Nephron progenitor cell (in vitro differentiated cells): ENCODE measurements at regions not wholly inside any gene's neighbourhood (a gene's known extent, or its start where the extent isn't known, plus 50 kb on each side); places are given as distances from the start of the nearest gene placed in this dataset.

Experiments
- DNase-seq: peaks from one replicate; pipeline ENCODE4 v3.0.0; 2021
- H3K27ac Mint-ChIP-seq: 2 replicates; pipeline ENCODE4 v1.8.0; 2021; ENCODE audit warnings: mild to moderate bottlenecking, moderate library complexity, mixed read lengths
- H3K27me3 Mint-ChIP-seq: 2 replicates; pipeline ENCODE4 v1.8.0; 2021; ENCODE audit warnings: mild to moderate bottlenecking, low read depth, mixed read lengths; ENCODE audit not compliant: poor library complexity
- H3K36me3 Mint-ChIP-seq: 2 replicates; pipeline ENCODE4 v1.8.0; 2021; ENCODE audit warnings: low read depth, mixed read lengths
- H3K4me1 Mint-ChIP-seq: 2 replicates; pipeline ENCODE4 v1.8.0; 2021; ENCODE audit warnings: mixed read lengths
- H3K4me3 Mint-ChIP-seq: 2 replicates; pipeline ENCODE4 v1.8.0; 2021; ENCODE audit warnings: mild to moderate bottlenecking, moderate library complexity, mixed read lengths
- H3K9me3 Mint-ChIP-seq: 2 replicates; pipeline ENCODE4 v1.8.0; 2021; ENCODE audit warnings: mild to moderate bottlenecking, moderate library complexity, mixed read lengths
- TF ChIP-seq, protein P1 (sequence below): fragments of 200-600 bp; sonication (generic); IDR thresholded peaks from 2 replicates; pipeline ENCODE4 v1.5.0; 2021; ENCODE audit warnings: antibody characterized with exemption

DNA sequence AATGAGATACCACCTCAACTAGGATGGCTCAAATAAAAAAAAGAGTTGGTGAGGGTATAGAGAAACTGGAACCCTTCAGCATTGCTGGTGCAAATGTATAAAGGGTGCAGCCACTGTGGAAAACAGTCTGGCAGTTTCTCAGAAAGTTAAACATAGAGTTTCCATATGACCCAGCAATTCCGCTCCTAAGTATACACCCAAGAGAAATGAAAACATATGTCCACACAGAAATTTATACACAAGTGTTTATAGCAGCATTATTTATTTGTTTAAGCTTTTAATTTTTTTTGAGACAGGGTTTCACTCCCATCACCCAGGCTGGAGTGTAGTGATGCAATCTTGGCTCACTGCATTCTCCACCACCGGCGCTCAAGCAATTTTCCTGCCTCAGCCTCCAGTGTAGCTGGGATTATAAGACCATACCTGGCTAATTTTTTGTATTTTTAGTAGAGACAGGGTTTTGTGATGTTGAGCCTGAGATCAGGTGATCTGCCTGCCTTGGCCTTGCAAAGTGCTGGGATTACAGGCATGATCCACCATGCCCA lies 118.2 kb upstream of the KIF5B start:
- TF ChIP-seq, protein P1, sequence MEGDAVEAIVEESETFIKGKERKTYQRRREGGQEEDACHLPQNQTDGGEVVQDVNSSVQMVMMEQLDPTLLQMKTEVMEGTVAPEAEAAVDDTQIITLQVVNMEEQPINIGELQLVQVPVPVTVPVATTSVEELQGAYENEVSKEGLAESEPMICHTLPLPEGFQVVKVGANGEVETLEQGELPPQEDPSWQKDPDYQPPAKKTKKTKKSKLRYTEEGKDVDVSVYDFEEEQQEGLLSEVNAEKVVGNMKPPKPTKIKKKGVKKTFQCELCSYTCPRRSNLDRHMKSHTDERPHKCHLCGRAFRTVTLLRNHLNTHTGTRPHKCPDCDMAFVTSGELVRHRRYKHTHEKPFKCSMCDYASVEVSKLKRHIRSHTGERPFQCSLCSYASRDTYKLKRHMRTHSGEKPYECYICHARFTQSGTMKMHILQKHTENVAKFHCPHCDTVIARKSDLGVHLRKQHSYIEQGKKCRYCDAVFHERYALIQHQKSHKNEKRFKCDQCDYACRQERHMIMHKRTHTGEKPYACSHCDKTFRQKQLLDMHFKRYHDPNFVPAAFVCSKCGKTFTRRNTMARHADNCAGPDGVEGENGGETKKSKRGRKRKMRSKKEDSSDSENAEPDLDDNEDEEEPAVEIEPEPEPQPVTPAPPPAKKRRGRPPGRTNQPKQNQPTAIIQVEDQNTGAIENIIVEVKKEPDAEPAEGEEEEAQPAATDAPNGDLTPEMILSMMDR, result no peak
- no peaks in the 10 kb centered on the region for H3K9me3 Mint-ChIP-seq
- peaks cover 5% of the 10 kb centered on the region for H3K4me1 Mint-ChIP-seq
- no peak overlapping the region for H3K27ac Mint-ChIP-seq
- no peaks in the 10 kb centered on the region for H3K36me3 Mint-ChIP-seq
- no peak overlapping the region for H3K4me3 Mint-ChIP-seq
- no peak for DNase-seq
- peaks cover 6% of the 10 kb centered on the region for H3K27me3 Mint-ChIP-seq

DNA sequence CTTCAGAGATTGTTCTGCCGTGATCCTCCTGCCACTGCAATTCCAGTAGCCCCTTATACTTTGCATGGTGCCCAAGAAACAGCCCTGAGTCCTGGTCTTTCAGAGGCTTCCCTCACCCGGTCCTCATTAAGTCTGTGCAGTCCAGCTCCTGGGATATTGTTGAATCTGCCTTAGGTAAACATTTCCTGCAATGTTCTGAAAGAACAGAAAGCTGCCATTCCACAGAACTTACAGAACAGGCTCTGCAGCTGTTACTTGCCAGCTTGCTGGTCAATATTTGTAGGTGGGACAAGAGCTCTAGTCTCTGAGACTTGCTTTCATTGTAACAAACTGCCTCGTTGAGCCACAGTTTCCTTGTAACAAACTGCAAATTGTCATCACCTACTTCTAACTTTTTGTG lies 115.0 kb upstream of the KIF5B start:
- Mint-ChIP-seq H3K36me3 (no peaks in the 10 kb centered on the region), H3K4me3 (no peak overlapping the region), H3K4me1 (peaks cover 5% of the 10 kb centered on the region), H3K27ac (no peak overlapping the region), H3K27me3 (peaks cover 6% of the 10 kb centered on the region), H3K9me3 (no peaks in the 10 kb centered on the region)
- TF ChIP-seq, protein P1, result no peak
- no peak for DNase-seq

DNA sequence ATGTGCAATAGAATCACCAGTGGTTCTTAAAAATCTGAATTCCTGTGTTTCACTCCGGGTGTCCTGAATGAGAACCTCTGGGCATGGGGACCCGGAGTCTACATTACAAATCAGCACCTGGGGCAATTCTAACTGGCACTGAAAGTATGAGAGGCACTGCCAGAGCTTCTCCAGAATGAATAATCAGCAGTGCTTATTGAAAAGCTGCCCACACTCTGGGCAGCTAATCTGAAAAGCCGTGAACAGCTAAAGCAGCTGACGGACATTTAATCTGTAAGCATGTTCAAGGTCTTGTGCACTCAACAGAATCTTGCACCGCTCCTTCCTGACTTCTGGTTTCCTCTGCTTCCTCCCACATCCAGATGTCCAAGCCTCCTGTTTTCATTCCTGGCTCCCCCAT lies 113.3 kb upstream of the KIF5B start:
- no peaks in the 10 kb centered on the region for H3K9me3 Mint-ChIP-seq
- H3K27ac Mint-ChIP-seq, result no peak overlapping the region
- TF ChIP-seq, protein P1, result no peak
- H3K4me3 Mint-ChIP-seq, result no peak overlapping the region
- H3K36me3 Mint-ChIP-seq, result no peaks in the 10 kb centered on the region
- peaks cover 5% of the 10 kb centered on the region for H3K4me1 Mint-ChIP-seq
- H3K27me3 Mint-ChIP-seq, result peaks cover 6% of the 10 kb centered on the region
- no peak for DNase-seq

DNA sequence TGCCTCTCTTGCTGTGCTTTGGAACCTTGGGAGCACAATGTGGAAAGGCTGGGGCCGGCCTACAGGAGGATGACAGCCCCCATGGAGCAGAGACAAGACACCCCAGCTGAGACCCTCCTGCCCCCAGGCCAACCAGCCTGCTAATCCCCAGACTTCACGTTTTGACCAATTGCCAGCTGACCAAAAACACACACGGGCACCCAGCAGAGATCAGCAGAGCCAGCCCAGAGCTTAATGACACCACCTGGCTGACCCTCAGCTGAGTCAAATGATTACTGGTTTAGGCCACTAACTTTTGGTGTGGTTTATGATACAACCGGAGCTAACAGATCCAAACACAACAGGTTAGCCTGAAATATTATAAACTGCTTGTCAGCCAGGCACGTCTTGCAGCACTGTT lies 111.2 kb upstream of the KIF5B start:
- DNase-seq, result no peak
- Mint-ChIP-seq H3K9me3 (no peaks in the 10 kb centered on the region), H3K36me3 (no peaks in the 10 kb centered on the region), H3K27me3 (peaks cover 6% of the 10 kb centered on the region), H3K4me3 (no peak overlapping the region), H3K4me1 (peaks cover 5% of the 10 kb centered on the region), H3K27ac (no peak overlapping the region)
- TF ChIP-seq, protein P1, result no peak

DNA sequence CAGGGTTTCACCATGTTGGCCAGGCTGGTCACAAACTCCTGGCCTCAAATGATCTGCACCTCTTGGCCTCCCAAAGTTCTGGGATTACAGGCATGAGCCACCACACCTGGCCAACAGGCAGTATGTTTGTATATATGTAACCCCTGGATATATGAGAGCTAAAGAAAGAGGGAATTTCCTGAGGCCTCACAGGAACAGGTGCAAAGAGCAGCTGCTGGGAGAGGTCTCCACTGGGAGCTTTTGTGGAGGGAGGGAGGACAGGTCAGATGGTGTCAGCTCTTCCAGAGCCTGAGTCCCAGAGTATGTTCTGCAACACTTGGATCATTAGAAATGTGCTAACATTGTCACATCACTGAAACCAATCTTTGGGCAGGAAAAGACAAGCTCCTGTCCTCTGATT lies 110.1 kb upstream of the KIF5B start:
- no peak overlapping the region for H3K4me3 Mint-ChIP-seq
- no peaks in the 10 kb centered on the region for H3K36me3 Mint-ChIP-seq
- TF ChIP-seq, protein P1, result no peak
- DNase-seq, result no peak
- H3K27me3 Mint-ChIP-seq, result peaks cover 6% of the 10 kb centered on the region
- no peaks in the 10 kb centered on the region for H3K9me3 Mint-ChIP-seq
- peaks cover 5% of the 10 kb centered on the region for H3K4me1 Mint-ChIP-seq
- H3K27ac Mint-ChIP-seq, result no peak overlapping the region

DNA sequence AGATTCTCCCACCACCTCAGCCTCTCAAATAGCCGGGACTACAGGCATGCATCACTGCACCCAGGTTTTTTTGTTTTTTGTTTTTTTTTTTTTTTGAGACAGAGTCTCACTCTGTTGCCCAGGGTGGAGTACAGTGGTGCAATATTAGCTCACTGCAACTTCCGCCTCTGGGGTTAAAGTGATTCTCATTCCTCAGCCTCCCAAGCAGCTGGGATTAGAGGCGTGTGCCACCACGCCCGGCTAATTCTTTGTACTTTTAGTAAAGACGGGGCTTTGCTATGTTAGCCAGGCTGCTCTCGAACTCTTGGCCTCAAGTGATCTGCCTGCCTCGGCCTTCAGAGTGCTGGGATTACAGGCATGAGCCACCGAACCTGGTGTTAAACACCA lies 107.5 kb upstream of the KIF5B start:
- H3K4me1 Mint-ChIP-seq, result no peaks in the 10 kb centered on the region
- DNase-seq, result no peak
- H3K9me3 Mint-ChIP-seq, result no peaks in the 10 kb centered on the region
- H3K27ac Mint-ChIP-seq, result no peak overlapping the region
- H3K36me3 Mint-ChIP-seq, result no peaks in the 10 kb centered on the region
- no peaks in the 10 kb centered on the region for H3K27me3 Mint-ChIP-seq
- TF ChIP-seq, protein P1, result no peak
- no peak overlapping the region for H3K4me3 Mint-ChIP-seq
